ENCODE measurements at regions not wholly inside any gene's neighbourhood (a gene's known extent, or its start where the extent isn't known, plus 50 kb on each side); places are given as distances from the start of the nearest gene placed in this dataset.

DNA sequence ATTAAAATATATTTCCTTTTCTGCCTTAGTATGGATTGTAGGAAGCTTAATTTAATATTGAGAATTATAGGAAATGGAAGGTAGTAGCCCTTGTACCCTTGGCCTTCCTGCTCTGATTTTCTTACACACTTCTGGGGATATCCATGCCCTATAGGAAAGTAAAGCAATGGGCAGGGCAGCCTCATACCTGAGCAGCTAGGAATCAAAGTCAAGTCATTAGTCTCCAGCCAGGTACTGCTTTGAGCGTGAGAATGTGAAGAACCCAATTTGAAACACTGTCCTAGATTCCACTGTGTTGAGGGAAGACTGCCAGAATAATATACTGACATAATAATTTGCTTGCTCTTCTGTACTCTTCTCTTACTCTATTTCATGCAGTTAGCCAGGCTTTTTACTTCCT lies 51.0 kb upstream of the L3MBTL3 start:
- no peak overlapping the region for H3K4me3 ChIP-seq (ENCODE audit: low read length)
- no peak for DNase-seq (ENCODE audit: low read depth, low spot score)

DNA sequence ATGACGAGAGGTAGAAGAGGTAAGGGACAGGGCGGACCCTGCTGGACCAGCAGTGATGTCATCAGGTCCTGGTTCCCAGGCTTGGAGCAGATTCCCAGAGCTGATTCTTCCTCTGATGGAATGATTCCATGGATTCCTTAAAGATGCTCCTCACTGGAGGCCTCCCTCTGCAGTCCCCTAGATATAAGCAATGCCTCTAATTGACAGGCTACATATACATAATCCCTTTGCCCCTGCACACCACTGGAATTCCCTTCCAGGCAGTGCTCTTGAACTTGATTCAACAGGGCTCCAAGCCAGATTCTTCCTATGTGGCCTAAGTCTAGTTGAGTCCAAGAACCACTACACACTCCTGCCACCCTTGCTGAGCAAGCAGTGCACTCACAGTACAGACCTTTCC lies 52.3 kb upstream of the L3MBTL3 start:
- no peak for DNase-seq (ENCODE audit: low read depth, low spot score)
- no peak overlapping the region for H3K4me3 ChIP-seq (ENCODE audit: low read length)

DNA sequence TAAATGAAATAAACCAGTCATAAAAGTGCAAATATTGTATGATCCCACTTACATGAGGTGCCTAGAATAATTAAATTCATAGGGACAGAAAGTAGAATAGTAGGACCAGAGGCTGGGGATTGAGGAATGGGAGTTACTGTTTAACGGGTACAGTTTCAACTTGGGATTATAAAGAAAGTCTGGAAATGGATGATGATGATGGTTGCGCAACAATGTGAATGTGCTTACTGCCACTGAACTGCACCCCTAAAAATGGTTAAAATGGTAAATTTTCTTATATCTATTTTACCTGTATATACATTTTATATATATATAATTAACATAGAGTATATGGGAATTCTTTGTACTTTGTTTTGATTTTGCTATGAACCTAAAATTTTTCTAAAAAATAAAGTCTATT lies 53.3 kb upstream of the L3MBTL3 start:
- no peak overlapping the region for H3K4me3 ChIP-seq (ENCODE audit: low read length)
- DNase-seq (ENCODE audit: low read depth, low spot score): no peak

DNA sequence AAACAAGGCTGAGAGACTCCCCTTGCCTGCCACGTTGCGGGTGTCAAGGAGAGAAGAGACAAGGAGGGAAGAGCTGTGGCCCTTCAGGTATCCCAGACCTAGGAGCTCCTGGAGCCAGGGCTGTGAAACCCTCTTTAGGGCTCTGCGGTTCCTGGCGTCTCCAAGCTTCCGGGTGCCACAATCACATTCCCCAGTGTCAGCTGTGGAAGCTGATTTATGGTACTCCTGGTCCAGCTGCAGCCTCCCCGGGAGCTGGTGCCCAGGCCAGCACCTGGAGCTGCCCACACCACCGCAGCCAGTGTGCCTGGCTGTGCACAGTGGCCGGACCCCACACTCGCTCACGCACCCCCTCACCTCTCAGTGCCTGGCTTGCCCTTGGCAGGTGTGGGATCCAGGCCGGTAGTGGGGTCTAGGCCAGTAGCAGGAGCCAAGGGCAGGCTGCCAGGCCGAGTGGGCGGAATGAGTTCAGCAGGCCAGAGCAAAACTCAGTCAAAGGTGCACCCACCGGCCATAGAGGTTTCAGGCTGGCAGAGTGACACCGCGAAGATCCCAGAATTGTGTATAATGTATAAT lies 58.9 kb upstream of the L3MBTL3 start:
- DNase-seq (ENCODE audit: low read depth, low spot score): no peak
- H3K4me3 ChIP-seq (ENCODE audit: low read length): no peak overlapping the region

DNA sequence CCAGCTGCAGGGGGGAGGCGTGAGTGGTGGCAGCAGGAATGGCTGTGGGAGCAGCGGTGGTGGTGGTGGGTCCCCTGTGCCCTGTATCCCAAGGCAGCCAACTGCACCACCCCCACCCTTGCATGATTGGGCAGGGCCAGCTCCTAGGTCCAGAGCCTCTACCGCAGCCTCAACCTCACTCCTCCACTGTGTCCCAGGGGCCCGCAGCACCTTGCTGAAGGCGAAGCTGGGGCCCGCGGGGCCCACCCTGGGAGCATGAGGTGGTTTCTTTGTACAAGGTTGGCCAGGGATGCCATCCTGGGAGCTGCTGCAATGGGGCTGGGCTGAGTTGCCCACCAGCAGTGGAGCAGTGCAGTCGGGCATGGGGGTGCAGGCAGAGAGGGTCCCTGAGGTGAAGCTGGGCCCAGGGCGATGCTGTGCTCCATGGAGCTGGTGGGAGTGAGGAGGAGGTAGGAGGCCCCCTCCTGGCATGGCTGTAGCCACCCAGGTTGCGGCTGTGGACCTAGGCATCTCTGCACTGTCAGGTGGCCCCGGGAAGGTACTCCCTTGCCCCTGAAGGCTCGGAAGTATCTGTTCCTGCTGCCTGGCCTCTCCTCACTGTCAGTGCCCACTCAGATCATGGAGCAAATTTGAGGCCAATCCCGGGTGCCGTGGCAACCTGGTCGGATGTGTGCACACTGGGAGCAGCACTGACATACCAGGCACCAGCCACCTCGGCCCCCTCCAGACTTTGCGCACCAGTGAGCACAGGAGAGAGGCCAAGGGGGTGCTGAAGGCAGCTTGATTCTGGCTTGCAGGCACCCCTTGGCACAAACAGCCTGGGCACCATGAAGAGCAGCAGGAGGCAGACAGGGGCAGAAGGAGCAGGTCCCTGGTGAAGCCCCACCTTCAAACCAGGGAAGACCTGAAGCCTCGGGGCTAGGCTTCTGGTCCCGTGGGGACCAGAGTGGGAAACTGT lies 60.2 kb upstream of the L3MBTL3 start:
- DNase-seq (ENCODE audit: low read depth, low spot score): no peak
- H3K4me3 ChIP-seq (ENCODE audit: low read length): no peak overlapping the region

DNA sequence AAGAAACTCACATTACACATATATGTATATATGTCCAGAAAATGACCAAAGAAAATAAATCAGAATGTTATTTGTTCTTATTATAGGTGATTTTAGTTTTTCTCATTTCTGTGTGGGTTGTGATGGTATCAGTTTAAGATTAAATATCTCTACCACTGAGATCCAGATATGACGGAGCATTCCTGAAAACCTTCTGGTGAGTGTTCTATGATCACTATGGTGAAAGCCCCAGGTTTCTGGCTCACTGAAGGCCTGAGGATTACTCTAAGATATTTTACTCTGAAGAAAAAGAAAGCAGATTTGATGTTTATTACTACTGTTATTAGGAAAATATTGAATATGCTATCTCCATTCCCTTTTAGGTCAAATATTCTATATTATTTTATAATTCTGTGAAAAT lies 62.8 kb upstream of the L3MBTL3 start:
- DNase-seq (ENCODE audit: low read depth, low spot score): no peak
- no peak overlapping the region for H3K4me3 ChIP-seq (ENCODE audit: low read length)

DNA sequence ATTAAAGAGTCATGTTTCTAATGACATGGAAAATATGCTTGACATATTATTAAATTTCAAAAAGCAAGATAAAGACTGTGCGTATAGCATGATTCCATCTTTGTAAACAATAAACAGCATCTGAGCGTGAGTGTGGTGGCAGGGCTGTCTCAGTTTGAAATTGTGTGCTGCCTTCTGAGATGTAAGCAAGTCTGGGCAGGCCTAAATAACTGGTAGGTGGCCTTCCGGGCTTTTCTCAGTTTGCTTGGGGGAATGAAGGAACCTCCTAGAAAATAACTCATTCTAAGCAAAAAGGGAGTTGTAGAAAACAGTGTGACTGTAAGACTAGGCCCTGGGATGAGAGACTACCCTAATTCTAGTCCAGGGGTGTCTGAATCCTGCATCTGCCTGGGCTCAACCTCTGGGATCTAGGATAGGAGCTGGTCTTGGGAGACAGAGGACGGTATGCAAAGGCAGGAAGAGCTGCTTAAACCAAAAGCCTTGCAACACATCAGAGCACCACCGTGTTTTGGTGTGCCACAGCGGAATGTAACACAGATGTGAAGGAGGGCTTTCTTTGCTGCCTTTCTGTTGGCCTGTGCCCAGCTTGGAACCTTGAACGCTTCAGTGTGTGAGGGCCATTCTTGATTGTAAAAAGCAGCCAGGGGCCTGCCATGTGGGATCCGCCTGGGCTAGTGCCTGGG lies 63.5 kb upstream of the L3MBTL3 start:
- H3K4me3 ChIP-seq (ENCODE audit: low read length): no peak overlapping the region
- DNase-seq (ENCODE audit: low read depth, low spot score): no peak

DNA sequence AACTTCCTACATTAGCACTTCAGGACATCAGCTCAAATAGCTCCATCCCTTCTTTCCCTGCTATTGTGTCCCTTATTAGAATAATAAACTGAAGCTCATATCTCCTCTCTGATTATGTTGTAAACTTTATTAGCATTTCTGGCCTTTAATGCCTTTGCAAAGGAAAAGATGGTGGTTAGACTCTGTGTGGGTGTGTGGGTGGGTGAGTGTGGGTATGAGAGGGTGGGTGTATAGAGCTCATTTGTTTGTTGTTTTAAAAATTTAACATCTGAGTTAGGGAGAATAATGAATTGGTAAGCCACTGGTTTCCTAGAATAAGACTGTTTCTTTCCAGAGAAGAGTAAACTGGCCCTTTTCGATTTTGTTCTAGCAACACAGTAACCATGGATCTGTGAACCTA lies 70.6 kb upstream of the L3MBTL3 start:
- no peak for DNase-seq (ENCODE audit: low read depth, low spot score)
- no peak overlapping the region for H3K4me3 ChIP-seq (ENCODE audit: low read length)

DNA sequence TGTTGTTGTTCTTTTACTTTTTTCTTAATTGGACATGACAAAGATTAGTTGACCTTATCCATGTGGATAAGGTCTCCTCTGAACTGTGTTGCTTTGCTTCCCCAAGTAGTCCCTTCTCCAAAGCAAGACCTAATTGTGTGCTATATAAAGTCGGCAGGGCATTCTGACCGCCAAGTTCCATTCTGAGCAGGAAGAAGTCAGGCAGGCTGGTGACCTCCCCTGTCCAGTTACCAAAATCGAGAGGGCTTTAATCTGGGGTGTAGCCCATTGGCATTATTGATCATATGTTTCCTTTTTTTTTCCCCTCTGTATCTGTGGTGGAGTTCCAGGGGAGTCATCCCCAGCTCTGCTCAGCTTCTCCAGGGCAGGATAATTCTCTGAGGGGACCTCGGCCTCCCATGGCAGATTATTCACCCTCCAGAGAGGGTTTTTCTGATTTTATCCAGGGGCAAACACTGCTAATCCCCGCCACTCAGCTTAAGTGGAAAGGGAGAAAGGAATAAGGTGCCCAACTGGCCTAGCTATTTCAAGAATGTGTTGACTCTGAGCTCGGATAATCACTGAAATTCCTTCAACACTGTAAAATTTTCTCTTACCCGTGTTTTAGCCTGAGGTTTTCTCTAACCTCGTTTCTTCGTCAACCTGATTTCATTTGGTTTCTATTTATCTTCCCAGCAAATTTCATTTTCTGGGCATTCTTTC lies 71.8 kb upstream of the L3MBTL3 start:
- no peak overlapping the region for H3K4me3 ChIP-seq (ENCODE audit: low read length)
- no peak for DNase-seq (ENCODE audit: low read depth, low spot score)

DNA sequence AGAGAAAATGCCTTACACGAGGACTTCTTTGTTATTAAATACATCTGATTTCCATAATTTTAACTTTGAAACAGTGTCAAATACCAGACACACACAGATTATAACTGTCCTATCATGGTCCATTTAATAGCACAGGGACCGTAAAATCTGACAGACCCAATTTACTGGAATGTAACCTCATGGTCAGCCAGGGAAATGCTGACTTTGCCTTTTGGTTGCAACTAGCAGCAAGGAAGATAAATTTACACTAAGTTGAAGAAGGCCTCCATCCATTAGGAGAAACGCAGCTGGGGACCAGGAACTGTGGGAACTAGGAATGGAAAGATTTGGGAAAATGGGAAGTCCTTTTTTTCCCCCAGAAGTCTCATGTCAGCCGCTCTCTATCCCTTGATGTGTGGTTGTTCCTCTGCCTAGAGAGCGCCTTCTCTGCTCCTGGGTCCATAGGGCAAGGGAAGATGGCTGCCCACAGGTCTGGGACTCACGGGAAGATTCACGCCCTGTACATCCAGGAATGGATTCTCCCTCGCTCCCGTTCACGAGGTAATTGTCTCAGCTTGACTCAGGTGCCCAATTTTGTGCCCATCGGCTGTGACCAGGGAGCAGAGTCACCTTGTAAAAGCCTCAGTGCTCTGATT lies 74.6 kb upstream of the L3MBTL3 start:
- DNase-seq (ENCODE audit: low read depth, low spot score): no peak

DNA sequence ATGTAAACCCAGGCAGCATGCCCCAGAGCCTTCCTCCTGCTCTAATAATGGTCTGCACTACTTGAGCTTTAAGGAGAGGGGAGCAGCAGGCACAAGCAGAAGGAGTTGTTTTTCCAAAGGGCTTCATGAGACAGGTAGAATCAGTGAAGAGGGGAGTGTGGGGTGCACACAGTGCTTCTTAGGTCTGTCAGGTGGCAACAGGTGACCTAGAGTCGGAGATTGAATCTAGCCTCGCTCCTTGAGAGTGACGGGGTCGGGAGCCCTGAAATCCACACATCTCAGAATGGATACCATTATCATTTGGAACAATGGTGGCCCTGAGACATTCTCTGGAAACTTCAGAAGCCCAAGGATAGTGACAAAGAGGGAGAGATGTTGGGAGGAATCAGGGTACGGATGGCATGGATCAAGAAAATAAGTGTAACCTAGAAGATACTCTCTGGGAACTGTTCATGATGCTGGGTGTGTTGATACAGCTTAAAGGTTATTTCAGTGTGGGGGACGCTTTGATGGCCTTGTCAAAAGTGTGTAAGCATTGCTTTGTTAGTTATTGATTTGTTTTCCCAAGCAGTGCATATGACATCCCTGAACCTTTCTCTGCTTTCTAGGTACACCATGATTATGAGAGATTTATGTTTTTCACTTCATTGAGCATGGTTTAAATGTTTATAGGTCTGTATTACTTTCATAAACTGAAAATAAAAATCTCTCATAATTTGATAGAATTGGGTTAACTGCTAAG lies 77.8 kb upstream of the L3MBTL3 start:
- H3K4me3 ChIP-seq (ENCODE audit: low read length): no peak overlapping the region
- no peak for DNase-seq (ENCODE audit: low read depth, low spot score)

More for the DNA sequence above, 74.6 kb upstream of the L3MBTL3 start:
- H3K4me3 ChIP-seq (ENCODE audit: low read length): no peak overlapping the region

DNA sequence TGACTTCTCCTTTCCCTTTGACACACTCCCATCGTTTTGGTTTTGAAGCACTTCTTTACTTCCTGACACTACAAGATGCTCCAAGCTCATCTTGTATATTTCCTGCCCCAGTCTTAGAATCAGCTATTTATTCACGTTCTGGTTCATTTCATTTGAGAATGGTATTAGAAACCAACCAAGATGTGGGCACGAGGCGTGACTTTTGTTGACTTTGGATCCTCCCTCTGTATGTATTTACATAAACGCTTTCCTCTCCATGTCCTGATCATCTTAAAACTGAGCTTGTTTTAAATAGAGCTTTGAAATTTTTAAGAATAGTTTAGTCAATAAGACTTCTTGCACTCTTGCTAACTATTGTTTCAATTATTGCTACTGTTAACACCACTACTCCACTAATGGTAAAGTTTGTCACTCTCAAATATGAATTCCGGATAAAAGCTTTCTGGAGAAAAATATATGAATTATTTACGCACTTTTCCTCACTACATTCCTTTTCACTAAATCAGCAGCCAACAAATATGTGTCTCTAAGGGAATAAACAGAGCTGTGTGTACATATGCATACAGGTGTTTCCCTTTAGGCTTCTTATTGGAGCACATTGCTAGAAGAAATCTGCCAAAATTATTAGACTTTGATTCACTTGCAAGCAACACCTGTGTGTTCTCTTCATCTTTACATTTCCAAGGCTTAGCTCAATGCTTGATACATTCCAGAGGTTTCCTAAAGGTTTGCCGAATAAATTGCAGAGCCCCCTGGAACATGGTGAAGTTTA lies 77.3 kb upstream of the TMEM244 start:
- no peak for DNase-seq (ENCODE audit: low read depth, low spot score)
- no peak overlapping the region for H3K4me3 ChIP-seq (ENCODE audit: low read length)

DNA sequence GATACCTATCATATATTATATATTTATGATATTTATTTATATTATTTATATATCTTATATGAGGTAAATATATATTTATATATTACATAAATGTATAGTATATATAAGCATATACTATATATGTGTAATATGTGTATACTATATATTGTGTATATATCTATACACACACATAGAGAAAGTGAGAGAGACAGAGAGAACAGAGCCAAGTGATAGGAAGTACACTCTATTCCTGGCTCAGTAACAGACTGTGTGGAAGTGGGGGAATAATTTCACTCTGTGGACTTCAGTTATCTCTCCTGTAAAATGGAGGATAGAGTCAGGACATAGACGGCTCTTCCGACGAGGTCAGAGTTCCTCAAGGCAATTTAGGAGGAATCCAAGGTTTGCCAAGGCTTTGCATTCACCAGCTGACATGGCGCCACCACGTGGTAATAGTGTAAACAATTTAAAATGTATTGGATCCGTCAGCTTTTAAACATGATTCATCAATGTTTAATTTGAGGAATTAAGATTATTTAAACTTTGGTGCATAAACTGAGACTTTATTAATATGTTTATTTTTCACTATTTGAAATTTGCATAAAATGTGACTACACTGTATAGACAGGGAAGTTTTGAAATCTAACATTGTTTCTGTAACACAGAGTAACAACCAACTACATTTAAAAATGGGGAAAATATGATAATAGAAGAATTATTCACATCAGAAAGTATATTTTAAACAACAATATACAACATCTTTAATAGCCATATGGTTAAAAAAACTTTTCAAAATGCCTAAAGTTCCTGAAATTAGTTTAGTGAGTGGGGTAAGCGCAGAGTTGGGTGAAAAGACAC lies 75.4 kb upstream of the TMEM244 start:
- no peak overlapping the region for H3K4me3 ChIP-seq (ENCODE audit: low read length)

DNA sequence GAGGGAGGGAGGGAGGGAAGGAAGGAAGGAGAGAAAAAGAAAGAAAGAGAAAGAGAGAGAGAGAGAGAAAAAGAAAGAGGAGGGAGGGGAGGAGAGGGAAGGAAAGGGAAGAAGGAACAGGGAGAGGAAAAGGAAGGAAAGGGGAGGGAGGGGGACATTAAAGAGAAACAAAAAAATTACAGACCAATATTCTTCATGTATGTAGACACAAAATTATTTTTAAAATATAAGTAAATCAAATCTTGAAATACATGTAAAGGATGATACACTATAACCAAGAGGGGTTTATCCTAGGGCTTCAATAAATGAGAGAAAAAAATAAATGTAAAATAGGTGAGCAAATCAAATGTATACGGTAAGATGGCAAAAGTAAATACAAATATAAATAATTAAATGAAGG lies 71.2 kb upstream of the TMEM244 start:
- H3K4me3 ChIP-seq (ENCODE audit: low read length): no peak overlapping the region
- DNase-seq (ENCODE audit: low read depth, low spot score): no peak

More for the DNA sequence above, 75.4 kb upstream of the TMEM244 start:
- peak; percentile 9 for DNase-seq (ENCODE audit: low read depth, low spot score)

DNA sequence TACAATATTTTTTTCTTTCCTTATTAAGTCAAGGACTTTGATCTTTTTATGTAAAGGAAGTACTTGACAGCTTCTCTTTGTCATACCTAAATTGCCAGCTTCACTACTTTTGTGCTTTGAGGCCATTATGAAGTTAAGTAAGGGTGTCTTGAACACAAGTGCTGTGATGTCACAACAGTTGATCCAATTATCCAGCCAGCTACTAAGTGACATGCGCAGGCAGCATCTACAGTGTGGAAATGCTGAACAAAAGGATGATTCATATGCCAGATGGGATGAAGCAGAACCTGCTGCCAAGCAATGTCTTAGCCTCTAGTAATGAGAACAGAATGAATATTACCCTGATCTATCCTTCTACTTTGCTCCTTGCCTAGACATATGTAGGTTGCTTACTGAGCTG lies 68.3 kb upstream of the TMEM244 start:
- no peak for DNase-seq (ENCODE audit: low read depth, low spot score)
- H3K4me3 ChIP-seq (ENCODE audit: low read length): no peak overlapping the region

DNA sequence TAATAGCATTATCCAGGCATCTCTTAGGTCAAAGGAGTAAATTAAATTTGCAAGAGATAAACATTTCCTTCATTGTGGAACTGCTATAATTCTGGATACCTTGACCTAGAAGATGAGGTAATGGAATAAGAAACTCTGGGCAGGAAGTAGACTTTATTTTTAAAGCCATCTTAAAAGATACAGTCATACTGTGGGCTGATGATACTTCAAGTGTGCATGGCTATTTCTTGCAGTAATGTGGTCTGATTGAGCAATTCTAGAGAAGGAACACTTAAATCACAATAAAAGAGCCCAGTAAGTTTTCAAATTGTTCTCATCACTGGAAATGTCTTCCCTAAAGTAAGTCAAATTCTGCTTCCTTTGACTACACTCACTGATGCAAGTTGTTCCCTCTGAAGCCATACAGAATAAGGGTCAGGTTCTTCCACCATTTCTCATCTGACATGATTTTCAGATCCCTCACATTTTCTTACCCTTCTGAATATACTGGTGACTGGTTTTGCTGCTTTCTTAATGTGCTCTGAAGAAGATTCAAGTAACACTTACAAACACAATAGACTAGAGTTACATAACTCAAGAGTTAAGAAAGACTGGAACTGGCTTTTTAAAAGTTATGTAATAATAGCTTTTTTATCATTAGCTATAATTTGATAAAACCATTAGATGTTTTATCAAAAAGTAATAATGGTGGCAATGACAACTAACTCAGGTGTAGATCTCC lies 62.6 kb upstream of the TMEM244 start:
- no peak overlapping the region for H3K4me3 ChIP-seq (ENCODE audit: low read length)
- no peak for DNase-seq (ENCODE audit: low read depth, low spot score)

All from Jurkat, Clone E6-1 (cell line).